GM12875 (cell line): ENCODE measurements at regions not wholly inside any gene's neighbourhood (a gene's known extent, or its start where the extent isn't known, plus 50 kb on each side); places are given as distances from the start of the nearest gene placed in this dataset.
"Not testable (repeated sequence)": the region's sequence is repeated elsewhere in the genome, so short reads cannot be mapped to it uniquely, and the experiment has no call there.

Source experiments
- H3K4me3 ChIP-seq: one replicate; pipeline ENCODE4 v1.5.1; 2011; ENCODE audit warnings: low read depth, low read length, control low read depth
- TF ChIP-seq, protein P1 (sequence below): IDR thresholded peaks from 2 replicates; pipeline ENCODE4 v1.5.1; 2011; ENCODE audit warnings: low read depth, mild to moderate bottlenecking, control low read depth, inconsistent platforms, low read length, moderate library complexity, borderline replicate concordance; ENCODE audit not compliant: insufficient read depth

DNA sequence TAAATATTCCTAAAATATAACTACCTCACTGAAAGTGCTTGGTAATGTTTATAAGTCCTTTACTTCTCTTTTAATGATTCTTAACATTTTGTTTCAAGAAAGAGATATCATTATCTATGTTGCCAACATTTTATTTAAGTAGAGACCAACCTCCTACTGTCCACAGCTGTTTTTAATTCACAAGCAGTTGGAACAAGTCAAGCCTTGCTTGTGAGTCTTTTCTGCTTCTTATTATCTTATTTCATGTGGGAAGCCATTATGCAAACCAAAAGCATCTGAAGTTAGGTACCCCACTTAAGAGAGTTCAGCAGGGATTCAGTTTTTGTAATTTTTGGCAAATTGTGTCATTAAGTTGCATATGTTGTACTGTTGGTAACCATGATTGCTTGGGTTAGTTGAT, 1714.5 kb downstream of the GRIK2 start:
- H3K4me3 ChIP-seq: no peak overlapping the region
- TF ChIP-seq, protein P1, sequence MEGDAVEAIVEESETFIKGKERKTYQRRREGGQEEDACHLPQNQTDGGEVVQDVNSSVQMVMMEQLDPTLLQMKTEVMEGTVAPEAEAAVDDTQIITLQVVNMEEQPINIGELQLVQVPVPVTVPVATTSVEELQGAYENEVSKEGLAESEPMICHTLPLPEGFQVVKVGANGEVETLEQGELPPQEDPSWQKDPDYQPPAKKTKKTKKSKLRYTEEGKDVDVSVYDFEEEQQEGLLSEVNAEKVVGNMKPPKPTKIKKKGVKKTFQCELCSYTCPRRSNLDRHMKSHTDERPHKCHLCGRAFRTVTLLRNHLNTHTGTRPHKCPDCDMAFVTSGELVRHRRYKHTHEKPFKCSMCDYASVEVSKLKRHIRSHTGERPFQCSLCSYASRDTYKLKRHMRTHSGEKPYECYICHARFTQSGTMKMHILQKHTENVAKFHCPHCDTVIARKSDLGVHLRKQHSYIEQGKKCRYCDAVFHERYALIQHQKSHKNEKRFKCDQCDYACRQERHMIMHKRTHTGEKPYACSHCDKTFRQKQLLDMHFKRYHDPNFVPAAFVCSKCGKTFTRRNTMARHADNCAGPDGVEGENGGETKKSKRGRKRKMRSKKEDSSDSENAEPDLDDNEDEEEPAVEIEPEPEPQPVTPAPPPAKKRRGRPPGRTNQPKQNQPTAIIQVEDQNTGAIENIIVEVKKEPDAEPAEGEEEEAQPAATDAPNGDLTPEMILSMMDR: no peak

DNA sequence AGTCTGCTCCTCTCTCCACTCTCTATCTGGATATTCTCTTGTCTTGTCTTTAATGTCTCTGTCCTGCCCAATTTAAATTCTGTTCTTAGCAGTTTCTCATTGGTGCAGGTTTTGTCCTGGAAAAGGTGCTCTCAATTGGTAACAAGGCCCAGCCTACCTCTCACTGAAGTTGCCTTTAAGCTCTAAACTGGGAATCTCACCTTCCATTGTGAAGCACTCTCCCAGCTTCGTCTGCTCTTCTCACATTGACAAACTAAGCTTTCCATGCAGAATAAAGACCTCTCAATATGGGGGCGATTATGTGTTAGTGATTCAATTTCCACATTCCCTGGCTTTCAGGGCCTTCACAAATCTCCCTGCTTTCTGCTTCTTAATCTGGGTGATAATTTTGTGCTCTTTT, 1712.2 kb downstream of the GRIK2 start:
- TF ChIP-seq, protein P1: no peak
- no peak overlapping the region for H3K4me3 ChIP-seq

DNA sequence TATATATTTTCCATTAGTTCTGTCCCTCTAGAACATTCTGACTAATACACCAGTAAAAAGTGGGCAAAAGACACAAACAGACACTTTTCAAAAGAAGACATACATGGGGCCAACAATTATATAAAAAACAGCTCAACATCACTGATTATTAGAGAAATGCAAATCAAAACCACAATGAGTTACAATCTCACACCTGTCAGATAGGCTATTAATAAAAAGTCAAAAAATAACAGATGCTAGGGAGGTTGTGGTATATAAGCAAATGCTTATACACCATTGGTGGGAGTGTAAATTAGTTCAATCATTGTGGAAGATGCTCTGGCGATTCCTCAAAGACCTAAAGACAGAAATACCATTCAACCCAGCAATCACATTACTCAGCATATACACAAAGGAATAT, 1707.8 kb downstream of the GRIK2 start:
- no peak overlapping the region for H3K4me3 ChIP-seq
- TF ChIP-seq, protein P1: no peak

DNA sequence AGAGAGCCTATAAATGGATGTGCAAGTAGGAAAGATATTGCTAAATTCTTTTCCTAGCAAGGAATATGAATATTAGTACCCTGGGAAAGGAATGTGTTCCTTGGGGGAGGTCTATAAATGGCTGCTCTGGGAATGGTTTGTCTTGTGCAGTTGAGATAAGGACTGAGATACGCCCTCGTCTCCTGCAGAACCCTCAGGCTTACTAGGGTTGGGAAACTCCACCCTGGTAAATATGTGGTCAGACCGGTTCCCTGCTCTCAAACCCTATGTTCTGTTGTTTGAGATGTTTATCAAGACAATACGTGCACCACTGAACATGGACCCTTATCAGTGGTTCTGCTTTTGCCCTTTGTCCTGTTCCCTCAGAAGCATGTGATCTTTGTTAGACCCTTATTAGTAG, 1698.9 kb downstream of the GRIK2 start:
- not testable (repeated sequence) for H3K4me3 ChIP-seq

DNA sequence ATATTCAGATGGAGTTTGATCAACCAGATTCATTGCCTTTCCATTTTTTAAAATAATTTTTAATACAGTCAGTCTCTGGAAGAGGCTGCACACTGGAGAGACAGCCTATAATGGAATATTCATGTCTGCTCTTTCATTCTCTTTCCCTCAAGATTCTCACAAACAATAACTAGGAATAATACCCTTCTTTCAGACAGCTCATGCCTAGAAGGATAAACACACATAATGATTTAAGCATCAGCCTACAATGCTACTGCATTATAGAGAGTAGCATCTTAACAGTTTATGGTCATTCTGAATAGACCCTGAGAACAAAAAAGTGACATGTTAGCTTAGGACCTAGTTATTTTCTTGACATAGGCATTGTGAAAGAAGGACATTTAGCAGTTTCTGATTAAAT, 1692.3 kb downstream of the GRIK2 start:
- no peak overlapping the region for H3K4me3 ChIP-seq
- TF ChIP-seq, protein P1: no peak

DNA sequence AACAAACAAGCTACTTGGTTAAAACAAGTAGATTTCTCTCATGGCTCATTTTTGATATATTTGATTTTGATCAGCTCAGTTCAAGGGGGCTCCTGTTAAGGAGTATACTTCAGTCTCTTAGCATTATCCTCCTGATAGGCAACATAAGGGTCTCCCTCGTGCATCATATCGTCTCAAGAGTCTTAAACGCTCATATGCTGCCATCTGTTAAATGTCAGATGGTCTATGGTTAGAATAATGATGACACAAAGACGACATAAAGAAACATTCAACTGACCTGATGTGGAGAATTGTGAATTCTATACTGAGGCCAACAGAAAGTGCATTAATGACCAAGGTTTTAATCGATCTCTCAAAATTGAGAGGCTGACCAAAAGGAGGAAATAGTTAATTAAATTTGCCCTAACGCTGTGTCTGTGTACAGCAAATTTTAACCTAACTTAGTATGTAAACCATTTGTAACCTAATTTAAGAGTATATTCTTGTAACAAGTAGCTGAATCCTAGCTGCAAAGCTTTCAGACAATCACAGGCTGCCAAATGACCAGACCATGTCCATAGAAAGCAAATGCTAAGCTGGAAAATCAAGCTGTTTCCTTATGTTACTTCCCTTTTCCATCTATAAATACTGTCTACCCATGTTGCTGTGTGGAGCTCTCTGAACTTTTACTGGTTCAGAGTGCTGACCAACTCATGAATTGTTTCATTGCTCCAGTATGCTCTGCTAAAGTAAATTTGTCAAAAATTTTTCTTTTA, 1688.5 kb downstream of the GRIK2 start:
- TF ChIP-seq, protein P1: no peak
- H3K4me3 ChIP-seq: no peak overlapping the region

DNA sequence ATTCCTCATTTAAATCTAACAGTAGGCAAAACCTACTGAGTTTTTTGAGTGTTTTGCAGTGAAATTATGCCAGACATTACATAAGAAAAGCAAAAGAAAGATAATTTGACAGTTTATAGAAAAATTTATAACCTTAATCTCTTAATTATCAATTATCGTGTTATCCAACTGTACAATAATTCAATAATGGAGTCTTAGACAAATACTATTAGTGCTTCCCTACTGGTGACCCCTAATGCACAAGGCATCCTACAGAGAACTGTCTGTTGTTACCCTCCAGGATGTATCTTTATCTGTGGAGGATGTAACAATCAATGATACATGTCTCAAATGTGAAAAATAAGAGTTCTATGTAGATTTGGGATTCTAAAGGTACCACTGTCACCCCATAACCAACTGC, 1687.6 kb downstream of the GRIK2 start:
- TF ChIP-seq, protein P1: no peak
- no peak overlapping the region for H3K4me3 ChIP-seq
